ENCODE measurements at regions not wholly inside any gene's neighbourhood (a gene's known extent, or its start where the extent isn't known, plus 50 kb on each side); places are given as distances from the start of the nearest gene placed in this dataset.

DNA sequence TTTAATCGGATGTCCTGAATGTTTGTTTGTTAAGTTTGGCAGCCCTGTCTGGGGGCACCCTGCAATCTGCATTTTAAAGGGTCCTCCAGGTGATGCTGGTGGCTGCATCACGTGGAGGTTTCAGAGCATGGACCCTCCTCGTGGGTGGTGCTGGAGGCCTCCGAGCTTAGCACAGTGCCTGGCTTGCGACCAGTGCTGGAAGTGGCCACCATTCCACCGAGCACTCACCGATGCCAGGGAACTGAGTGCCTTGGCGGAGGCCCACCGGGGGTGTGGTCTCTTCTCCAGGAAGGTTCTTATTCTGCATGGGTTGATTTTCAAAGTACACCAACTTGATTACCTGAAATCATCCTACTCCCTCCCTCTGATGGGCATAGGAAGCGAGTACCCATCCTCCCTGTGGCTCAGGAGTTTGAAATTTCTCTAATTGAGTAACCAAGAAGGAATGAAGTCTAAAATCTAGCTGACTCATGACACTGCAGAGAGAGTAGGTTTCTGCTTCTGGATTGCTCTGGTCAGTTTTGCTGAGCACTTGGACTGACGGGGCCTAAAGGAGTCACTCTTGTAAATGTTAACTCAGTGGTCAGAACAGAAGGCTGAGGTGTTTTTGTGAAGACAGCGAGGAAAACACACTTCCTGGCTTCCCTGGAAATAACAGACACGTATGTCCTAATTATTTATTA is 58.1 kb upstream of the SLC66A3 start:
- H3K27ac ChIP-seq: peak overlapping the region in 1 of 2 experiments; percentile 40; a peak in 3 of 6 replicates
- CTCF ChIA-PET: interaction anchor here (2.2 kb wide), 1 partner anchor 27 kb away, joined by 6 read pairs; no protein-coding TSS in a partner anchor
- peak in 1 of 2 experiments; percentile 39 for DNase-seq (ENCODE audit: low read depth in 1 of 2, low spot score in 1 of 2)
- TF ChIP-seq, protein P1, sequence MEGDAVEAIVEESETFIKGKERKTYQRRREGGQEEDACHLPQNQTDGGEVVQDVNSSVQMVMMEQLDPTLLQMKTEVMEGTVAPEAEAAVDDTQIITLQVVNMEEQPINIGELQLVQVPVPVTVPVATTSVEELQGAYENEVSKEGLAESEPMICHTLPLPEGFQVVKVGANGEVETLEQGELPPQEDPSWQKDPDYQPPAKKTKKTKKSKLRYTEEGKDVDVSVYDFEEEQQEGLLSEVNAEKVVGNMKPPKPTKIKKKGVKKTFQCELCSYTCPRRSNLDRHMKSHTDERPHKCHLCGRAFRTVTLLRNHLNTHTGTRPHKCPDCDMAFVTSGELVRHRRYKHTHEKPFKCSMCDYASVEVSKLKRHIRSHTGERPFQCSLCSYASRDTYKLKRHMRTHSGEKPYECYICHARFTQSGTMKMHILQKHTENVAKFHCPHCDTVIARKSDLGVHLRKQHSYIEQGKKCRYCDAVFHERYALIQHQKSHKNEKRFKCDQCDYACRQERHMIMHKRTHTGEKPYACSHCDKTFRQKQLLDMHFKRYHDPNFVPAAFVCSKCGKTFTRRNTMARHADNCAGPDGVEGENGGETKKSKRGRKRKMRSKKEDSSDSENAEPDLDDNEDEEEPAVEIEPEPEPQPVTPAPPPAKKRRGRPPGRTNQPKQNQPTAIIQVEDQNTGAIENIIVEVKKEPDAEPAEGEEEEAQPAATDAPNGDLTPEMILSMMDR (IDR thresholded peaks at IDR 0.05): no peak
- TF ChIP-seq MAFK (IDR thresholded peaks at IDR 0.05; ENCODE audit: partially characterized antibody) (peak; percentile 87), GATA3 (IDR thresholded peaks at IDR 0.05; ENCODE audit: borderline replicate concordance) (no peak)
- no peaks in the 10 kb centered on the region for H3K9me3 ChIP-seq
- WGBS (ENCODE audit: missing lambda C conversion rate): 75% methylated on average over 13 of the region's 13 CpGs
- ATAC-seq: peak; percentile 48 to 69; a peak in 4 of 6 replicates
- 0 out of 3 replicates have a peak overlapping the region, but pooled peaks have one; percentile 24 for H3K4me2 ChIP-seq
- H3K4me3 ChIP-seq: no peak overlapping the region
- POLR2A ChIA-PET: no interaction called here
- FAIRE-seq: no peak
- H3K4me1 ChIP-seq: peaks cover 12% of the 10 kb centered on the region; the same call in 2 of the 3 replicates

DNA sequence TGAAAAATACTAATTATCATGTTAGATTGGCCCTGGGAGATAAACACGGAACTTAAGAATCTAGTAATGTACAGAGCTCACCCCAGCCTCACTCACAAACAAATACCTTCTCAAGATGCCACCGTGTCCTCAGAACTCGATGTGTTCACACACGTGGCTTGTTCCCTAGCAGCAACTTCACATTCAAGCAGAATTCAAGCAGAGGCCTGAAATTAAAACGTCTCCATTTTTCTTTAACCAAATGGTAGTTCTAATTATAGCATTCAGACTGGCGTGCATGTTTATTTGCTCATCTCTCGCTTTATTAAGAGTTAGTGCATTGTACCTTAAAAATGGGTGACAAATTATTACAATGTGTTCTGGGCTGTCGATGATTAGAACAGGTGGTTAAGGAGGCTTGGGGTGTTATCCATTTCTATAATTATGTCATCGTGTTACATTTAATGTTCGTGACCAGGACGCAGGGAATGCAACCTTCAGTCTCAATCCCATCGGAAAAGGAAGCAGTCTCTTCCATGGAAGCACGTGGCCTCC is 57.3 kb upstream of the SLC66A3 start:
- ATAC-seq (no peak), DNase-seq (ENCODE audit: low read depth in 1 of 2, low spot score in 1 of 2) (no peak), FAIRE-seq (no peak)
- TF ChIP-seq RARB (CRISPR knock-in tag; IDR thresholded peaks at IDR 0.05) (no peak), JUNB (IDR thresholded peaks at IDR 0.05) (no peak), MAFK (IDR thresholded peaks at IDR 0.05; ENCODE audit: partially characterized antibody) (no peak), SMC3 (IDR thresholded peaks at IDR 0.05) (no peak)
- H3K4me1 ChIP-seq: peaks cover 12% of the 10 kb centered on the region; the same call in 2 of the 3 replicates
- WGBS (ENCODE audit: missing lambda C conversion rate): 82% methylated on average over 13 of the region's 13 CpGs
- CTCF ChIA-PET: interaction anchor here (2.2 kb wide), 1 partner anchor 27 kb away, joined by 6 read pairs; no protein-coding TSS in a partner anchor
- POLR2A ChIA-PET: no interaction called here
- peak overlapping the region in 1 of 2 experiments; percentile 40; a peak in 3 of 6 replicates for H3K27ac ChIP-seq
- no peaks in the 10 kb centered on the region for H3K9me3 ChIP-seq
- H3K4me2 ChIP-seq: no peak overlapping the region
- H3K4me3 ChIP-seq: no peak overlapping the region

DNA sequence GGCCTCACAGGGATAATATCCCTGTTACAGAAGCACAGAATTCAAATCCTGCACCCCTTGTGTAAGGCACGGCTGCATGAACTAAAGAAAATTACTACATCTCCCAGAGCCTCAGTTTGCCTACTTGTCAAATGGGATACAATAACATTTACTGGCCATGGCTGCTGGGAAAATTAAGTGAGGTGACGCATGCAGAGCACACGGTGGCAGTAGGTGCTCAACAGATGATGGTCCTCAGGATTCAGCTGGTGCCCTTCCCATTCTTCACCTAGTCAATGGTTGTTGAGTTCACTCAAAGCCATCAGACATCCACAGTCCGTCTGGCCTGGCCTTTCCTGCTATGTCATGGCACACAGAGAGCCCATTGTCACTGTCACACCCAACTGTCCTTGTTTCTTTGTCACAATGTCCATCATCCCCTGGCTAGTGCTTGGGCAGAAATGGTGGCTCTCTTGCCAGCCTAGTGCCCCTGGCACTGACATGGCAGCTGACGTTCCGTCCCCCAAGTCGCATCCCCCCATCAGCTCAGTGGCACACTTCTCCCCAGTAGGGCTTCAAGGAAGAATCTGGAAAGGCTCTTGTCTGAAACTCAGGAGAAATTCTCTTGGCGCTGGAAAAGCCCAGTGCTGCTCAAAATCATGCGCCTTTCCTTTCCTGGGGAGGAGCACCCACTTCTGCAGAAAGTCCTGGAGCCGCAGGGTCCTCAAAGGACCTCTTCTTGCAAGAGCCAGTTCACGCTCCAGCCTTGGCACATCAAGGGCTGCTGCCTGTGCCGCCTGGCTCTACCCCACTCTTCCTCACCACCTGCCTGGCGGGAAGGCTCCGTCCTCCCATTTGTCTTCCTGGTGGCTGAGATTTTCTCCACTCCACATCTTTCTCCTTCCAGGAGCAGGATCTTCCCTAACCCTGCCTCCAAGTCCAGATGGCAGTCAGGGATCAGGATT is 55.9 kb upstream of the SLC66A3 start:
- WGBS (ENCODE audit: missing lambda C conversion rate): 91% methylated on average over 14 of the region's 14 CpGs
- Histone ChIP-seq H3K4me1 (peaks cover 12% of the 10 kb centered on the region; the same call in 2 of the 3 replicates), H3K4me2 (no peak overlapping the region), H3K4me3 (no peak overlapping the region), H3K27ac (no peak overlapping the region), H3K9me3 (no peaks in the 10 kb centered on the region)
- 0 out of 5 replicates have a peak, but pooled peaks of 1 of the 2 experiments have one; percentile 13 for TF ChIP-seq RAD21 (conservative IDR thresholded peaks at IDR 0.05 in 1 of 2, IDR thresholded peaks at IDR 0.05 in 1 of 2)
- TF ChIP-seq JUN (IDR thresholded peaks at IDR 0.05): no peak
- POLR2A ChIA-PET: no interaction called here
- no peak for FAIRE-seq
- CTCF ChIA-PET: interaction anchor here (0.8 kb wide), 1 partner anchor 267 kb away, joined by 3 read pairs; no protein-coding TSS in a partner anchor
- ATAC-seq: no peak
- peak in 1 of 2 experiments; percentile 24 for DNase-seq (ENCODE audit: low read depth in 1 of 2, low spot score in 1 of 2)

DNA sequence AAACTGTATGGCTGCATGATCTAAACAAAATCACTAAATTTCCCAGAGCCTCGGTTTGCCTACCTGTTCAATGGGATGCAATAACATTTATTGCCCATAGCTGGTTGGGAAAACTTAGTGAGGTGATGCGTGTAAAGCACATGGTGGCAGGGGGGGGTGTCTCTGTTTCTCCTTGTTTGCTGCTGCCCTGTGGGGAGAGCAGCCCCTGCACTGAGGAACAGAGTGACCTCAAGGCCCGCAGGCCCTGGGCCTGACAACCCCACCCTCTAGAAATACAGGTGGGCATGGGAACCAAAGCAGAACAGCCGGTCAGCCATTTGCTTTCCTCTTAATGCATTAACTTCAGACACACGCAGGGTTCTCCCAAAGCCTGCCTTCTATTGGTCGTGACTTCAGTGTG is 55.1 kb upstream of the SLC66A3 start:
- 0 out of 2 replicates have a peak, but pooled peaks have one; percentile 31 for TF ChIP-seq KDM1A (IDR thresholded peaks at IDR 0.05; ENCODE audit: low read depth)
- no peak for TF ChIP-seq NFE2L2 (conservative IDR thresholded peaks at IDR 0.05; ENCODE audit: low read length)
- TF ChIP-seq, protein P2, sequence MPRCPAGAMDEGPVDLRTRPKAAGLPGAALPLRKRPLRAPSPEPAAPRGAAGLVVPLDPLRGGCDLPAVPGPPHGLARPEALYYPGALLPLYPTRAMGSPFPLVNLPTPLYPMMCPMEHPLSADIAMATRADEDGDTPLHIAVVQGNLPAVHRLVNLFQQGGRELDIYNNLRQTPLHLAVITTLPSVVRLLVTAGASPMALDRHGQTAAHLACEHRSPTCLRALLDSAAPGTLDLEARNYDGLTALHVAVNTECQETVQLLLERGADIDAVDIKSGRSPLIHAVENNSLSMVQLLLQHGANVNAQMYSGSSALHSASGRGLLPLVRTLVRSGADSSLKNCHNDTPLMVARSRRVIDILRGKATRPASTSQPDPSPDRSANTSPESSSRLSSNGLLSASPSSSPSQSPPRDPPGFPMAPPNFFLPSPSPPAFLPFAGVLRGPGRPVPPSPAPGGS (IDR thresholded peaks at IDR 0.05): no peak
- TF ChIP-seq, protein P3, sequence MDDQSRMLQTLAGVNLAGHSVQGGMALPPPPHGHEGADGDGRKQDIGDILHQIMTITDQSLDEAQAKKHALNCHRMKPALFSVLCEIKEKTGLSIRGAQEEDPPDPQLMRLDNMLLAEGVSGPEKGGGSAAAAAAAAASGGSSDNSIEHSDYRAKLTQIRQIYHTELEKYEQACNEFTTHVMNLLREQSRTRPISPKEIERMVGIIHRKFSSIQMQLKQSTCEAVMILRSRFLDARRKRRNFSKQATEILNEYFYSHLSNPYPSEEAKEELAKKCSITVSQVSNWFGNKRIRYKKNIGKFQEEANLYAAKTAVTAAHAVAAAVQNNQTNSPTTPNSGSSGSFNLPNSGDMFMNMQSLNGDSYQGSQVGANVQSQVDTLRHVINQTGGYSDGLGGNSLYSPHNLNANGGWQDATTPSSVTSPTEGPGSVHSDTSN (IDR thresholded peaks at IDR 0.05): no peak
- no peak for TF ChIP-seq ESRRA (IDR thresholded peaks at IDR 0.05; ENCODE audit: borderline replicate concordance, low read length)
- no peak overlapping the region for H3K4me3 ChIP-seq
- H3K9me3 ChIP-seq: no peaks in the 10 kb centered on the region
- H3K27ac ChIP-seq: no peak overlapping the region
- no peak for DNase-seq (ENCODE audit: low read depth in 1 of 2, low spot score in 1 of 2)
- FAIRE-seq: no peak
- no peak for ATAC-seq
- peaks cover 12% of the 10 kb centered on the region; the same call in 2 of the 3 replicates for H3K4me1 ChIP-seq
- POLR2A ChIA-PET: no interaction called here
- WGBS (ENCODE audit: missing lambda C conversion rate): 80% methylated on average over 6 of the region's 6 CpGs
- CTCF ChIA-PET: no interaction called here
- no peak overlapping the region for H3K4me2 ChIP-seq

All from A549 (cell line).